ENCODE measurements at regions not wholly inside any gene's neighbourhood (a gene's known extent, or its start where the extent isn't known, plus 50 kb on each side); places are given as distances from the start of the nearest gene placed in this dataset.

DNA sequence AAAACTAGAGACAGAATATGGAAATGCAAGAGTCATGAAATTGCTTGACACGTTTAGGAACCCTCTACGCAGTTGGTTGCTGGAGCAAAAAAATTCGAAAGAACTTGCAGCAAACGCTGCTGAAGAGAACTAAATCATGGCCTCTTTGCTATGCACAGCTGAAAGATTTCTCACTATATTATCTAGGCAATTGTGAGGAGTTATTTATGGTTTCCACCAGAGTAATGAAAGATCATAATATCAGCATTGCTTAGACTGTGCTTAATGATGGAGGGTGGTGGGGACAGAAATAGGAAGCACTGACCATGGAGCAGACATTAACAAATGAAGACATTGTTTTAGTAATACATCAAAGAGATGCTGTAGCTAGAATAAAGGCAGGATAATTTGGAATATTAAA is 593.4 kb upstream of the ZNF717 start:
- no peak for DNase-seq (ENCODE audit: low read depth)
- TF ChIP-seq, protein P1, sequence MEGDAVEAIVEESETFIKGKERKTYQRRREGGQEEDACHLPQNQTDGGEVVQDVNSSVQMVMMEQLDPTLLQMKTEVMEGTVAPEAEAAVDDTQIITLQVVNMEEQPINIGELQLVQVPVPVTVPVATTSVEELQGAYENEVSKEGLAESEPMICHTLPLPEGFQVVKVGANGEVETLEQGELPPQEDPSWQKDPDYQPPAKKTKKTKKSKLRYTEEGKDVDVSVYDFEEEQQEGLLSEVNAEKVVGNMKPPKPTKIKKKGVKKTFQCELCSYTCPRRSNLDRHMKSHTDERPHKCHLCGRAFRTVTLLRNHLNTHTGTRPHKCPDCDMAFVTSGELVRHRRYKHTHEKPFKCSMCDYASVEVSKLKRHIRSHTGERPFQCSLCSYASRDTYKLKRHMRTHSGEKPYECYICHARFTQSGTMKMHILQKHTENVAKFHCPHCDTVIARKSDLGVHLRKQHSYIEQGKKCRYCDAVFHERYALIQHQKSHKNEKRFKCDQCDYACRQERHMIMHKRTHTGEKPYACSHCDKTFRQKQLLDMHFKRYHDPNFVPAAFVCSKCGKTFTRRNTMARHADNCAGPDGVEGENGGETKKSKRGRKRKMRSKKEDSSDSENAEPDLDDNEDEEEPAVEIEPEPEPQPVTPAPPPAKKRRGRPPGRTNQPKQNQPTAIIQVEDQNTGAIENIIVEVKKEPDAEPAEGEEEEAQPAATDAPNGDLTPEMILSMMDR (IDR thresholded peaks at IDR 0.05; ENCODE audit: control insufficient read depth, insufficient read depth, low read depth, low read length, missing control alignments), result no peak
- H3K4me3 ChIP-seq (ENCODE audit: control insufficient read depth, low read depth, low read length), result no peak overlapping the region

- TF ChIP-seq, protein P1 (IDR thresholded peaks at IDR 0.05; ENCODE audit: control insufficient read depth, insufficient read depth, low read depth, low read length, missing control alignments), result no peak
Measured at GRCh38 chr3:76383781-76384180, 598.4 kb upstream of the ZNF717 start.

DNA sequence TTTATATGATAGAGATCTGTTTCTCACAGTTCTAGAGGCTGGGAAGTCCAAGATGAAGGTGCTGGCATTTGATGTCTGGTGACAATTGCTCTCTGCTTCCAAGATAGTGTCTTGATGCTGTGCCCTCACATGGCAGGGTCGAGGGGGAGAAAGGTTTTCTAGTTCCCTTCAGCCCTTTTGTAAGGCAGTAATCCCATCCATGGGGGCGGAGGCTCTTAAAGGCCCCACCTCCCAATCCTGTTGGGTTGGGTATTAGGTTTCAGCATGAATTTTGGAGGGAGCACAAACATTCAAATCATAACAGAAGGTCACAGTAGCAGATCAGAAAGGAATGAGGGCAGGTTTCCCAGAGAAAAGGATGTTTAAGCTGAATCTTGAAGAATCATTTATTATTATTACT is 601.7 kb upstream of the ZNF717 start:
- DNase-seq (ENCODE audit: low read depth), result no peak
- TF ChIP-seq, protein P1 (IDR thresholded peaks at IDR 0.05; ENCODE audit: control insufficient read depth, insufficient read depth, low read depth, low read length, missing control alignments), result no peak
- H3K4me3 ChIP-seq (ENCODE audit: control insufficient read depth, low read depth, low read length), result no peak overlapping the region

More at GRCh38 chr3:76383781-76384180, 598.4 kb upstream of the ZNF717 start:
- no peak overlapping the region for H3K4me3 ChIP-seq (ENCODE audit: control insufficient read depth, low read depth, low read length)
- no peak for DNase-seq (ENCODE audit: low read depth)

DNA sequence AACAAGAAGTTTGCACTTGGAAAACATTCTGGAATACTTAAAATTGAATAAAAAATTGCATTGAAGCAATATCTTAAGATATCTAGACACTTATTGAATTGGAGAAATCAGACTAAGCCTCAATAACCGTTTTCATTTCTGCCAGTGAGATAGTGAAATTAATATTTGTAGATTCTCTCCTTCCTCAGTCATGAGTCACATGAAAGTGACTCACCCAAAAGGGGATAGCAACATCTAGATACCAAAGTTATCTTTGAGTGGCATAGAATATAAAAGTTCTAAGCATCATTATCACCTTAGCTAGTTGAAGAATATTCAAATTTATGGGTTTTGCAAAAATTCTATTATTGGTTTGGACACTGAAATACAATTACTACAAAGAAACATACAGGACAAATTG is 614.8 kb upstream of the ZNF717 start:
- TF ChIP-seq, protein P1 (IDR thresholded peaks at IDR 0.05; ENCODE audit: control insufficient read depth, insufficient read depth, low read depth, low read length, missing control alignments), result no peak
- no peak overlapping the region for H3K4me3 ChIP-seq (ENCODE audit: control insufficient read depth, low read depth, low read length)
- no peak for DNase-seq (ENCODE audit: low read depth)

GRCh38 chr3:76402926-76403325 is 617.6 kb upstream of the ZNF717 start:
- TF ChIP-seq, protein P1 (IDR thresholded peaks at IDR 0.05; ENCODE audit: control insufficient read depth, insufficient read depth, low read depth, low read length, missing control alignments), result no peak
- DNase-seq (ENCODE audit: low read depth), result no peak
- H3K4me3 ChIP-seq (ENCODE audit: control insufficient read depth, low read depth, low read length), result no peak overlapping the region

- DNase-seq (ENCODE audit: low read depth), result no peak
- no peak overlapping the region for H3K4me3 ChIP-seq (ENCODE audit: control insufficient read depth, low read depth, low read length)
- TF ChIP-seq, protein P1 (IDR thresholded peaks at IDR 0.05; ENCODE audit: control insufficient read depth, insufficient read depth, low read depth, low read length, missing control alignments), result no peak
Measured at GRCh38 chr3:76403556-76403955, 618.2 kb upstream of the ZNF717 start.

- no peak for DNase-seq (ENCODE audit: low read depth)
- H3K4me3 ChIP-seq (ENCODE audit: control insufficient read depth, low read depth, low read length), result no peak overlapping the region
- TF ChIP-seq, protein P1 (IDR thresholded peaks at IDR 0.05; ENCODE audit: control insufficient read depth, insufficient read depth, low read depth, low read length, missing control alignments), result no peak
Measured at GRCh38 chr3:76405196-76405595, 619.8 kb upstream of the ZNF717 start.
